ENCODE measurements at regions not wholly inside any gene's neighbourhood (a gene's known extent, or its start where the extent isn't known, plus 50 kb on each side); places are given as distances from the start of the nearest gene placed in this dataset.

- no peak for TF ChIP-seq CTCF (IDR thresholded peaks at IDR 0.05)
- no peak for TF ChIP-seq ZFX (IDR thresholded peaks at IDR 0.05; ENCODE audit: borderline replicate concordance)
Observed at GRCh38 chr7:10146271-10146670, 827.4 kb upstream of the PHF14 start.
